NCI-H146 treated with DMSO at 0.1 percent for 48 hours (cell line): ENCODE measurements at regions not wholly inside any gene's neighbourhood (a gene's known extent, or its start where the extent isn't known, plus 50 kb on each side); places are given as distances from the start of the nearest gene placed in this dataset.
A peak's percentile ranks its signal among the peaks of the same experiment; 100 is the strongest.

ENCODE experiments used
- DNase-seq: peaks from one replicate; lab custom pipeline; 2025; ENCODE audit not compliant: unreplicated experiment; lab: John Stamatoyannopoulos, UW

DNA sequence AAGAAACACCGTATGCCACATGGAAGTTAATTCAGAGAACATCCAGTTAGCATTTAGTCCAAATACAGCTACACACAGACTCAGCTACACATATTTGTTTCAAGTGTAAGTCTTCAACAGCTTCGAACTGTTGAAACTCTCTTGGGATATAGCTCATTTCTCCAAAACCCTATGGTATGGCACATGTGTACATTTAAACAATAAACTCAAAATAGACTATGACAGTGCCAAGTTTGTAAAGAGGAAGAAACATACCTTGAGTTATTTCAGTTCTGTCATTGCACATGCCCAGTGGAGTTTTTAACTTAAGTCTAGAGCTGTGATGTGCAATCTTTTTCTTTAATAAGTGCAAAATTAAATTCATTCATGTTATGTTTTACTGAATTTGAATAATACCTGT is 155.1 kb upstream of the RAI14 start:
- no peak for DNase-seq

DNA sequence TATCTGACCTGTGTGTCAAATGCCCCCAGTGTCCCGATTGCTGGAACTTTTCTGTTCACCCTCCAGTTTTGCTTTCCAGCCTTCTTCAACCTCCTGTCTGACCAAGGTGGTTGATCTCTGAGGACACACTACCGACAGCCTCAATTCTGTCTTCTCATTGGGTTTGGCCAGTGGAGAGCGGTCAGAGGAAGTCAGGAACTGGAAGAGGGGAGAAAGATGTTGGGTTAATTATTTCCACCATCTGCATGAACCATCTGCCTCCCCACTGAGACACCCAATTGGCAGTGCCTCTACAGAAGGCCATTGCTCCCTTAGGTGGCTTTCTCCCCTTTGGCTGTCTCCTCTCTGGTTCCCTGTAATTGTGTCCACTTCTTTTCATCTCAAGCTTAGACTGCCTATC is 154.3 kb upstream of the RAI14 start:
- no peak for DNase-seq

- DNase-seq = no peak
These were observed 153.5 kb upstream of the RAI14 start for GRCh38 chr5:34502581-34502980.

- DNase-seq = no peak
These were observed 152.5 kb upstream of the RAI14 start for GRCh38 chr5:34503379-34504253.

DNA sequence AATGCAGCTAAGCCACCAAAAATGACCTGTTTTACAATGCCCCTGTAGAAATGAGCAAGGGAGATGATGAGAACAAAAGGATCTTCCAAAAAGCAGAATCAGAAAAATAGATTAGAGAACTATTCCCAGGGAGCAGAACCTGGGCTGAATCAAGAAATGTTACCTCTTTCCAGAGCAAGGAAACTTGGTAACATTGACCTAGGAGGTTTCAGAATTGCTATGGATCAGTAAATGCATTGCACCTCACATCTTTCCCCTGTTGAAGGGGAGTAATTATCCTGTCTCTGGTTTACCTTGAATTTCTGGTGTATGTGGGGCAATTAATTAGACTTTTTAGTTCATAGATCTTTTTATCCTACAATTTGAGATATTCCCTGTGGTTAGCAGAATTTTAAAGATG is 151.2 kb upstream of the RAI14 start:
- no peak for DNase-seq

DNA sequence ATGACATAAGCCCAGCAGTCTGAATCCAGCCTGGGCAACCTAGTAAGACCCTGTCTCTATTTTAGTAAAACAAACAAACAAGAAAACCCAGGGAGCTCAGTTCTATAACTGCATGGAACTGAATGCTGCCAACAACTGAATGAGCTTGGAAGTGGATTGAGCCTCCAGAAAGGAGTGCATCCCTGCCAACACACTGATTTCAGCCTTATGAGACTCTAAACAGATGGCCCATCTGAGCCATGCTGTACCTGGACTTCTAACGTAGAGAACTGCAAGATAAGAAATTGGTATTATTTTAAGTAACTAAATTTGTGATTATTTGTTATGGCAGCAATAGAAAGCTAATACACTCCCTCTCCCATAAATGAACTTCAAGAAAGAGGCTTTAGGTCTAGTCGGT is 150.4 kb upstream of the RAI14 start:
- no peak for DNase-seq

- no peak for DNase-seq
These were observed 148.2 kb upstream of the RAI14 start for GRCh38 chr5:34507933-34508332.

DNA sequence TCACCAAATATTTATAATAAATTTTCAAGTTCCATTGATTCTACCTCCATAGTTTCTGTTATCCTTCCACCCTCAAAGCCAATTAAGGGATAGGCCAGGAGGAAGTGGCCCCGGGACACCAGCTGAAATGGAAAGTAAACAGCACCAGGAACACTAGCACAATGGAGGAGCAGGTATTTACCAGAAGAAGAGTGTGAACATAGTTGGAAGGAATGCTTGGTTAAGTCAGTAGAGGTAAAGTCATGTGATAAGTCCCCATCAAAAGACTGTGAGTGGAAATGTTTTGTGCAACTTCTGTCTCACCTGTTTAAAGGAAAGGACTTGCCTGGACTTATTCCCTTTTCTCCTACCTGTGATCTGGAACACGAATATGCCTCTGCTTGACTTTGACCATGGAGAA is 146.7 kb upstream of the RAI14 start:
- no peak for DNase-seq

DNA sequence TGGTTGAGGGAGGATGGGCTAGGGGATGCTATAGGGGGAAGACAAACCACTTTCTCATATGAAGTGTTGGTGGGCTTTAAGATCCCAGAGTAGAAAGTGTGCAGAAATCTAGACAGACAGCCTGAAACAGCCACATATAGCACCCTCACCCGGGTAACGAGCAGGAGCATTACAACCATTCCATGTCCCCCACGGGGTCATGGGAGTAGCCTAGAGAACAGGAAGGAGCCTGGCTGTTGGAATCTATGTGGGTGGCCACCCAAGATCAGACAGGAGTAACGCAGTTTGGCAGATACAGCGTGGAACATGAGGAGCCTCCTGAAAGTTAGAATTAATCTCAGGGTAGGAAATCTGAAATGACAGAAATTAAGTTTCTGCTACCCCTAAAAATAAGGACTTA is 146.1 kb upstream of the RAI14 start:
- no peak for DNase-seq

GRCh38 chr5:34511063-34511462 is 145.1 kb upstream of the RAI14 start:
- DNase-seq = no peak

DNA sequence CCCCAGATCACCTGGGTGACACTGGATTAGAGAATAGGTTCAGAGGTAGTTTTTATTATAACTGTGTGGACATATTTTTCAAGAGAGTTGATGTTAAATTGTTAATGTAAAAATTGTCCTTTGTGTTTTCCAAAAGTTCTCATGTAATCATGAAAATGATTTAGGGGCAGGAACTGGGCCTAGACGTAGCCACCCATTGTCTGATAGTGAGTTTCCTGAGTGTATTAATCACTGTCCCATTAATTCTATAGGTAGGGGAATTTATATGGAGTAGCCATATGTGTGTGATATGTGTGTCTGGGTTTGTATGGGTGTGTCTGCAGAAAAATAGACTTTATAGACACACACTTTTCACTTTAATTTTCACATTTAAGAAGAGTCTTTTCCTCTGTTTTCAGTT is 144.6 kb upstream of the RAI14 start:
- DNase-seq = no peak

GRCh38 chr5:34511915-34512314 is 144.2 kb upstream of the RAI14 start:
- DNase-seq = no peak

GRCh38 chr5:34516166-34516565 is 140.0 kb upstream of the RAI14 start:
- no peak for DNase-seq

DNA sequence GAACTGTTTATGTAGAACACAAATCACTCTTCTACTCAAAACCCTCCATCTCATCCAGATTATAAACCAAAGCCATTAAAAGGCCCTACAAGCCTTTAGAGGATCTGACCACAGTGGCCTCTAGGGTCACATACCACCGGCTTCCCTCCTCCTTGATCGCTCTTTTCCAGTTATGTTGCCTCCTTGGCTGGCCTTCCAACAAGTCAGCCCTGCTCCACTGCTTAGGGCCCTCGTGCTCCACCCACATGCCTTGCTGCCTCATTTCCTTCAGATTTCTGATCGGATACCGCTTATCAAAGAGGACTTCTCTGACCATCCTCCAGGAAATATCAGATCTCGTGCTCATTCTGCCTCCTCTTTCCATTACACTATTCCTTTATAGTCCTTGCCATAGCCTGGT is 139.4 kb upstream of the RAI14 start:
- no peak for DNase-seq

GRCh38 chr5:34517249-34517648 is 138.9 kb upstream of the RAI14 start:
- DNase-seq = no peak

DNA sequence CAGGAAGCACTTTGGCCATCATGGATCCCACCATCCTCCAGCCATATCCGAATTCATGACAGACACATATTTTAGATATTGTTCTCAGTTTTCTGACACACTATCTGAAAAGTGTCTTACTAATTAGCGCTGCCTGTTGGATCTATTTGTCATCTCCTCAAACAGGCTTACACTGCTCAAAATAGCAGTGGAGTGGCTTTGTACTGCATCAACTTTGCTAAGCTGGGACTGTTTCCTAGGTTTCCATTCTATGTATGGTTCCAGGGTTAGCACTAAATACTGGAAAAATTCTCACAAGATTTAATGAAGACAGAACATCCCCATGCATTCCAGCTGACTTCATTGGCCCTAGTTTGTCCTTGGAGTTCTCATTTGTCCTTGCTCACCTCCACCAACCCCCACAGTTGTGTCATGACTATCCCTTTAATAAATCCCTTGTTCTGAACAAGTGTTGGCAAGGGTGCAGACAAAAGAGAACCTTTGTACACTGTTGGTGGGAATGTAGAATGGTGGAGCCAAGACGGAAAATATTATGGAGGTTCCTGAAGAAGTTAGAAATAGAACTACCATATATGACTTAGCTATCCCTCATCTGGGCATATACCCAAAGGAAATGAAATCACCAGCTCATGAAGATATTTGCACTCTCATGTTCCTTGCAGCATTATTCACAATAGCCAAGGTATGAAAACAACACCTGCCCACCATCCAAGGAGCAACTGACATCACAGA is 136.5 kb upstream of the RAI14 start:
- no peak for DNase-seq

GRCh38 chr5:34521628-34522290 is 134.4 kb upstream of the RAI14 start:
- DNase-seq = no peak

- DNase-seq = peak; percentile 22
These were observed 133.3 kb upstream of the RAI14 start for GRCh38 chr5:34522599-34523386.

- no peak for DNase-seq
These were observed 132.8 kb upstream of the RAI14 start for GRCh38 chr5:34523387-34523726.

DNA sequence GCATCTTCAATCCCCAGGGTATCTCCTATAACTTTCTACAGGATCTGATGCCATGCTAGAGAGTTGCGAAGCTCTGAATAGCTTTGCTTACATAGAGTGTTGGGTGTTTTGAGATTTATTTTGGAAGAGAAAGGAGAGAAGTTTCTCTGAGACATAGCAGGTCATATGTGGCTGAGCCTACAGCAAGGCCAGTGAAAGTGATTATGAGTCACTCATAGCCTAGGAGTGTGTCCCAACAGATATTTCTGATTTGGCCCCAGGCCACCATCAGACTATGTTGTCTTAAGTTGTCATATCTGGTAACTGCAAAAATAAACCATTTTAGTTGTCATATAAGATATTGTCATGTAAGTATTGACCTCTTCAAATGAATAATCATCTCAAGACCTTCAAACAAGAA is 132.0 kb upstream of the RAI14 start:
- DNase-seq = no peak

DNA sequence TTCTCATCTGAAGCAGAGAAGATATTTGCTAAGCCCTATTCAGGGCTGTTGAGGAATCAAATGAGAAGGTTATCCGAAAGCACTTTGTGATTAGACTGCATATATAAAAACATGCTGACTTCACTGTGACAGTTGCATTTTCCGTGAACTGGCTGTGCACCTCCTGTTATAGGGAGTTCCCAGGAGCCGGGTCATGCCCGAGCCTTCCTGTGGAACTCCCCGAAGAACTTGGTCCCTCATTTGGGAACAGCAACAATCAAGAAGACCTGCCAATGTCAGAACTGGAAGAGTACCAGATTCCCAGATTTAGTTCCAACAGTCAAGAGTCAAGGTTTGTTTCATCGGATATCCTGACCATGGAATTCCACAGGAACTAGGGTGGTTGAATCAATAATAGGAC is 130.4 kb upstream of the RAI14 start:
- no peak for DNase-seq
